OCI-LY3 (cell line): ENCODE measurements at regions not wholly inside any gene's neighbourhood (a gene's known extent, or its start where the extent isn't known, plus 50 kb on each side); places are given as distances from the start of the nearest gene placed in this dataset.

Experiments used
- EZH2phosphoT487 ChIP-seq: fragments of 200-600 bp; shearing (Covaris generic); IDR thresholded peaks from 2 replicates; pipeline ENCODE4 v1.6.1; 2018; ENCODE audit warnings: antibody characterized with exemption, mixed run types, low read depth
- TF ChIP-seq, protein P1 (sequence below): fragments of 200-600, 300-600 bp; sonication (generic); IDR thresholded peaks from 2 replicates; pipeline ENCODE4 v1.5.1; 2014; ENCODE audit warnings: antibody characterized with exemption, low read length, low read depth

DNA sequence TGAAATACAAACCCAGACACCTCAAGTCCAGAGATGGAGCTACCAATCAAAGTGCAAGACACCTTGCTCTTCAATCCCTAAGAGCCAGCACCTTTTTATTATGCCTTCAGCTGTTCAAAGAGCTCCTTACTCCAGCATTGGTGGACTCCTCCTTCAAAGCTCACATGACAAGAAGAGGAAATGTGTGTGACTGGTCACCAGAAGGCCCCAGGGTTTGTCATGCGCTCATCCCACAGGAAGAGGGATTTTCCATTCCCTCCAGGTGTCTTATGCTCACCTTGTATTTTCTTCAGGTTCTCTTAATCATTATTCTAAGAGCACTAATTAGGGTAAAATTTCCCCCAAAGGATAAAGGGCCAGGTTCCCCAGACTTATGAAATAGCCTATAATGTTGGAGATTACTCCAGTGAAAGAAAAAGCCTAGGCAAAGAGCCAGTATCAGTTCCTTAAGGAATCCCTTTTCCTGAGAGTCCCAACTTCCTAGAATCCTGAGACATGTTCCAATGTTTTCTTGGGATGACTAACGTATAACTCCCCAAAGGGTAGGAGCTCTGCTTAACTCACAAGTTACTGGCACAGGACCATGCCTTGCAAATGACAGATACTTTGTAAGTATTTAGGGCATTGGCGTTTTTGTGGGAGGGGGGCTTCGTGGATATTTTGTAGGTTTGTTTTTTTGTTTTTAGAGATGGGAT, 56.9 kb upstream of the SOX9 start:
- TF ChIP-seq, protein P1, sequence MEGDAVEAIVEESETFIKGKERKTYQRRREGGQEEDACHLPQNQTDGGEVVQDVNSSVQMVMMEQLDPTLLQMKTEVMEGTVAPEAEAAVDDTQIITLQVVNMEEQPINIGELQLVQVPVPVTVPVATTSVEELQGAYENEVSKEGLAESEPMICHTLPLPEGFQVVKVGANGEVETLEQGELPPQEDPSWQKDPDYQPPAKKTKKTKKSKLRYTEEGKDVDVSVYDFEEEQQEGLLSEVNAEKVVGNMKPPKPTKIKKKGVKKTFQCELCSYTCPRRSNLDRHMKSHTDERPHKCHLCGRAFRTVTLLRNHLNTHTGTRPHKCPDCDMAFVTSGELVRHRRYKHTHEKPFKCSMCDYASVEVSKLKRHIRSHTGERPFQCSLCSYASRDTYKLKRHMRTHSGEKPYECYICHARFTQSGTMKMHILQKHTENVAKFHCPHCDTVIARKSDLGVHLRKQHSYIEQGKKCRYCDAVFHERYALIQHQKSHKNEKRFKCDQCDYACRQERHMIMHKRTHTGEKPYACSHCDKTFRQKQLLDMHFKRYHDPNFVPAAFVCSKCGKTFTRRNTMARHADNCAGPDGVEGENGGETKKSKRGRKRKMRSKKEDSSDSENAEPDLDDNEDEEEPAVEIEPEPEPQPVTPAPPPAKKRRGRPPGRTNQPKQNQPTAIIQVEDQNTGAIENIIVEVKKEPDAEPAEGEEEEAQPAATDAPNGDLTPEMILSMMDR, result no peak
- TF ChIP-seq EZH2phosphoT487, result no peak
